ENCODE measurements at regions not wholly inside any gene's neighbourhood (a gene's known extent, or its start where the extent isn't known, plus 50 kb on each side); places are given as distances from the start of the nearest gene placed in this dataset.

- no peak for DNase-seq (ENCODE audit: extremely low spot score in 2 of 2)
- Histone ChIP-seq H3K36me3 (no peaks in the 10 kb centered on the region), H3K27ac (no peak overlapping the region), H3K4me1 (no peaks in the 10 kb centered on the region), H3K27me3 (no peaks in the 10 kb centered on the region), H3K4me3 (no peak overlapping the region), H3K9me3 (no peaks in the 10 kb centered on the region)
- intact Hi-C loops (cut with DNase I) = no loop called here
- TF ChIP-seq CTCF (IDR thresholded peaks at IDR 0.05) (no peak), POLR2A (IDR thresholded peaks at IDR 0.05) (no peak), POLR2AphosphoS5 (IDR thresholded peaks at IDR 0.05; ENCODE audit: insufficient read depth in 1 of 2, low read depth in 1 of 2) (no peak)
Measured at GRCh38 chr1:88016947-88017346, 667.1 kb upstream of the PKN2 start.

- Histone ChIP-seq H3K4me1 (no peaks in the 10 kb centered on the region), H3K4me3 (no peak overlapping the region), H3K27me3 (no peaks in the 10 kb centered on the region), H3K36me3 (no peaks in the 10 kb centered on the region), H3K9me3 (no peaks in the 10 kb centered on the region), H3K27ac (no peak overlapping the region)
- intact Hi-C loops (cut with DNase I) = no loop called here
- TF ChIP-seq POLR2A (IDR thresholded peaks at IDR 0.05) (no peak), POLR2AphosphoS5 (IDR thresholded peaks at IDR 0.05; ENCODE audit: insufficient read depth in 1 of 2, low read depth in 1 of 2) (no peak), CTCF (IDR thresholded peaks at IDR 0.05) (no peak)
- no peak for DNase-seq (ENCODE audit: extremely low spot score in 2 of 2)
Measured at GRCh38 chr1:88021529-88021928, 662.5 kb upstream of the PKN2 start.

GRCh38 chr1:88022516-88022915 lies 661.6 kb upstream of the PKN2 start:
- Histone ChIP-seq H3K9me3 (no peaks in the 10 kb centered on the region), H3K36me3 (no peaks in the 10 kb centered on the region), H3K27me3 (no peaks in the 10 kb centered on the region), H3K27ac (no peak overlapping the region), H3K4me1 (no peaks in the 10 kb centered on the region), H3K4me3 (no peak overlapping the region)
- no peak for TF ChIP-seq CTCF (IDR thresholded peaks at IDR 0.05)
- TF ChIP-seq POLR2AphosphoS5 (IDR thresholded peaks at IDR 0.05; ENCODE audit: insufficient read depth in 1 of 2, low read depth in 1 of 2) = no peak
- intact Hi-C loops (cut with DNase I) = no loop called here
- DNase-seq (ENCODE audit: extremely low spot score in 2 of 2) = no peak

GRCh38 chr1:88029142-88029541 lies 654.9 kb upstream of the PKN2 start:
- intact Hi-C loops (cut with DNase I) = no loop called here
- H3K27me3 ChIP-seq = no peaks in the 10 kb centered on the region
- DNase-seq (ENCODE audit: extremely low spot score in 2 of 2) = no peak
- TF ChIP-seq POLR2A (IDR thresholded peaks at IDR 0.05) (no peak), POLR2AphosphoS5 (IDR thresholded peaks at IDR 0.05; ENCODE audit: insufficient read depth in 1 of 2, low read depth in 1 of 2) (no peak), CTCF (IDR thresholded peaks at IDR 0.05) (no peak)
- H3K27ac ChIP-seq = no peak overlapping the region
- no peaks in the 10 kb centered on the region for H3K36me3 ChIP-seq
- H3K9me3 ChIP-seq = no peaks in the 10 kb centered on the region
- no peaks in the 10 kb centered on the region for H3K4me1 ChIP-seq
- H3K4me3 ChIP-seq = no peak overlapping the region

GRCh38 chr1:88029899-88030298 lies 654.2 kb upstream of the PKN2 start:
- Histone ChIP-seq H3K9me3 (no peaks in the 10 kb centered on the region), H3K36me3 (no peaks in the 10 kb centered on the region), H3K27ac (no peak overlapping the region), H3K4me1 (no peaks in the 10 kb centered on the region), H3K27me3 (no peaks in the 10 kb centered on the region), H3K4me3 (no peak overlapping the region)
- intact Hi-C loops (cut with DNase I) = no loop called here
- DNase-seq (ENCODE audit: extremely low spot score in 2 of 2) = no peak
- no peak for TF ChIP-seq CTCF (IDR thresholded peaks at IDR 0.05)
- no peak for TF ChIP-seq POLR2A (IDR thresholded peaks at IDR 0.05)
- no peak for TF ChIP-seq POLR2AphosphoS5 (IDR thresholded peaks at IDR 0.05; ENCODE audit: insufficient read depth in 1 of 2, low read depth in 1 of 2)
